GM12878 (cell line): ENCODE measurements at regions not wholly inside any gene's neighbourhood (a gene's known extent, or its start where the extent isn't known, plus 50 kb on each side); places are given as distances from the start of the nearest gene placed in this dataset.

Experiments used
- ATF3 ChIP-seq: IDR thresholded peaks from 2 replicates; pipeline ENCODE4 v1.6.1; 2011; ENCODE audit warnings: low read depth, mild to moderate bottlenecking, low read length, moderate library complexity, borderline replicate concordance; ENCODE audit errors: extremely low read depth
- CTCF ChIP-seq, 3 experiments: IDR thresholded peaks in 2 of 3; conservative IDR thresholded peaks in 1 of 3; 2 replicates each; pipeline ENCODE4 v1.5.1; 2011; ENCODE audit warnings: low read depth in 3 of 3, low read length in 3 of 3, mild to moderate bottlenecking in 3 of 3, control low read depth in 2 of 3, moderate library complexity in 2 of 3, inconsistent platforms in 1 of 3, mixed read lengths in 1 of 3; ENCODE audit not compliant: control insufficient read depth in 2 of 3, insufficient read depth in 1 of 3; ENCODE audit errors: extremely low read depth in 1 of 3
- EP300 ChIP-seq, 2 experiments: fragments of 150-350 bp in 1 of 2; IDR thresholded peaks; 2 replicates each; pipeline ENCODE4 v1.6.1; 2011 to 2012; ENCODE audit warnings: low read depth in 2 of 2, low read length in 2 of 2, borderline replicate concordance in 1 of 2, improper control_type of control experiment in 1 of 2, inconsistent platforms in 1 of 2; ENCODE audit not compliant: control insufficient read depth in 1 of 2
- EZH2 ChIP-seq: IDR thresholded peaks from 2 replicates; pipeline ENCODE4 v1.6.1; 2012; ENCODE audit warnings: low read depth, mild to moderate bottlenecking, control low read depth, inconsistent platforms, low read length, borderline replicate concordance; ENCODE audit not compliant: control insufficient read depth
- FOXM1 ChIP-seq: IDR thresholded peaks from 2 replicates; pipeline ENCODE4 v1.6.1; 2012; ENCODE audit warnings: low read depth, mild to moderate bottlenecking, inconsistent platforms, low read length, moderate library complexity
- MEF2A ChIP-seq: IDR thresholded peaks from 2 replicates; pipeline ENCODE4 v1.6.1; 2011; ENCODE audit warnings: low read depth, mild to moderate bottlenecking, low read length, moderate library complexity; ENCODE audit not compliant: insufficient read depth
- MXI1 ChIP-seq: fragments of 150-350 bp; IDR thresholded peaks from 2 replicates; pipeline ENCODE4 v1.6.1; 2011; ENCODE audit warnings: low read depth, mild to moderate bottlenecking, inconsistent platforms, low read length, improper control_type of control experiment
- RAD21 ChIP-seq: IDR thresholded peaks from 2 replicates; pipeline ENCODE4 v1.6.1; 2011; ENCODE audit warnings: mild to moderate bottlenecking, low read depth, low read length, moderate library complexity; ENCODE audit not compliant: insufficient read depth
- RBBP5 ChIP-seq: fragments of 200-600 bp; sonication (generic); conservative IDR thresholded peaks from 2 replicates; pipeline ENCODE4 v1.6.1; 2016
- SKIL ChIP-seq: fragments of 450-650 bp; IDR thresholded peaks from 2 replicates; pipeline ENCODE4 v1.6.1; 2017; ENCODE audit warnings: mild to moderate bottlenecking, low read depth, inconsistent platforms; ENCODE audit not compliant: poor library complexity, severe bottlenecking
- SP1 ChIP-seq: IDR thresholded peaks from one replicate; pipeline ENCODE4 v1.6.1; 2011; ENCODE audit warnings: low read depth, low read length
- TARDBP ChIP-seq: IDR thresholded peaks from 2 replicates; pipeline ENCODE4 v1.6.1; 2016; ENCODE audit warnings: borderline replicate concordance
- YY1 ChIP-seq: IDR thresholded peaks from 2 replicates; pipeline ENCODE4 v1.6.1; 2011; ENCODE audit warnings: low read depth, mild to moderate bottlenecking, low read length
- ZNF217 ChIP-seq: fragments of 450-650 bp; IDR thresholded peaks from 2 replicates; pipeline ENCODE4 v1.6.1; 2017; ENCODE audit warnings: antibody characterized with exemption, mild to moderate bottlenecking

GRCh38 chr2:150783015-150783414 is 295.5 kb upstream of the RND3 start:
- TF ChIP-seq SP1 (no peak), EZH2 (no peak), MXI1 (no peak), YY1 (no peak), RAD21 (no peak), FOXM1 (no peak), CTCF (IDR thresholded peaks at IDR 0.05 in 2 of 3, conservative IDR thresholded peaks at IDR 0.05 in 1 of 3; ENCODE audit: control insufficient read depth in 2 of 3, extremely low read depth in 1 of 3, insufficient read depth in 1 of 3, low read depth in 3 of 3, low read length in 3 of 3) (no peak), MEF2A (no peak), EP300 (IDR thresholded peaks at IDR 0.05; ENCODE audit: borderline replicate concordance in 1 of 2, control insufficient read depth in 1 of 2, low read depth in 2 of 2, low read length in 2 of 2) (no peak), TARDBP (no peak), RBBP5 (no peak), ATF3 (no peak), ZNF217 (no peak), SKIL (no peak)
